ENCODE measurements at regions not wholly inside any gene's neighbourhood (a gene's known extent, or its start where the extent isn't known, plus 50 kb on each side); places are given as distances from the start of the nearest gene placed in this dataset. TPM values are rescaled to one million over a fixed set of nuclear protein-coding genes. Genes with fewer than 3 reads are reported as not detected.

Small RNA genes lying in the stretch of these regions (small RNA-seq; reads per million reads assigned to genes)
- gene AC068867.1, result not detected
- gene MIR4510, result not detected
